Gastrocnemius medialis (tissue), 4 donors: ENCODE measurements at regions not wholly inside any gene's neighbourhood (a gene's known extent, or its start where the extent isn't known, plus 50 kb on each side); places are given as distances from the start of the nearest gene placed in this dataset.

Experiments
- ATAC-seq, 2 donors: fragments of 150-250 bp; one replicate each; pipeline ENCODE4 v1.9.1; 2016
- DNase-seq, 2 donors: peaks; one replicate each; pipeline ENCODE4 v3.0.0-alpha.2; 2019
- H3K27ac ChIP-seq, 4 donors: fragments of 200-600 bp; sonication (generic); 1 replicate in 1 of 4; 2 replicates in 3 of 4; pipeline ENCODE4 v1.5.1; 2016 to 2018; ENCODE audit warnings: mild to moderate bottlenecking in 2 of 4, moderate library complexity in 1 of 4
- H3K27me3 ChIP-seq, 3 donors: fragments of 200-600 bp; sonication (generic) in 2 of 3; 1 replicate in 1 of 3; 2 replicates in 2 of 3; pipeline versions ENCODE4 v1.5.1 to v1.6.0; 2016 to 2019; ENCODE audit warnings: mild to moderate bottlenecking in 1 of 3, moderate library complexity in 1 of 3
- H3K36me3 ChIP-seq, 2 donors: fragments of 200-600 bp; sonication (generic) in 1 of 2; one replicate each; pipeline ENCODE4 v1.5.1; 2017 to 2018
- H3K4me1 ChIP-seq, 2 donors: fragments of 200-600 bp; sonication (generic) in 1 of 2; one replicate each; pipeline ENCODE4 v1.5.1; 2016 to 2017; ENCODE audit warnings: mild to moderate bottlenecking in 2 of 2
- H3K4me3 ChIP-seq, 4 donors: fragments of 200-600 bp; sonication (generic) in 3 of 4; 1 replicate in 1 of 4; 2 replicates in 3 of 4; pipeline ENCODE4 v1.5.1; 2016 to 2019; ENCODE audit warnings: mild to moderate bottlenecking in 2 of 4
- H3K9me3 ChIP-seq, 3 donors: fragments of 200-600 bp; sonication (generic) in 2 of 3; 1 replicate in 1 of 3; 2 replicates in 2 of 3; pipeline ENCODE4 v1.5.1; 2016 to 2019
- CTCF ChIP-seq, 5 experiments: fragments of 450-650 bp in 3 of 5; fragments of 200-600 bp in 2 of 5; sonication (generic) in 2 of 5; IDR thresholded peaks in 4 of 5; conservative IDR thresholded peaks in 1 of 5; 1 replicate in 4 of 5; 2 replicates in 1 of 5; pipeline ENCODE4 v1.5.1; 2016 to 2019; ENCODE audit warnings: antibody characterized with exemption in 5 of 5, mild to moderate bottlenecking in 3 of 5, moderate library complexity in 3 of 5
- POLR2A ChIP-seq, 2 donors: fragments of 450-650 bp; IDR thresholded peaks; one replicate each; pipeline ENCODE4 v1.6.1; 2017; ENCODE audit warnings: antibody characterized with exemption in 2 of 2, mild to moderate bottlenecking in 2 of 2, moderate library complexity in 2 of 2
- in situ Hi-C, 4 donors: fragments of 200-750 bp; cut with MboI; loops; one replicate each; pipeline versions ENCODE4 v1.15.0 to v1.8.0; 2017; ENCODE audit warnings: low sequenced_read_pairs in 4 of 4
- intact Hi-C: fragments of 100-400 bp; cut with DNase I; formaldehyde crosslinking; loops from one replicate; pipeline ENCODE4 v1.15.1; 2023; ENCODE audit warnings: low total_unique reads

- Histone ChIP-seq H3K36me3 (no peaks in the 10 kb centered on the region), H3K4me1 (no peaks in the 10 kb centered on the region), H3K9me3 (no peaks in the 10 kb centered on the region), H3K27me3 (no peaks in the 10 kb centered on the region), H3K27ac (no peak overlapping the region), H3K4me3 (no peak overlapping the region)
- no peak for TF ChIP-seq CTCF (IDR thresholded peaks at IDR 0.05 in 4 of 5, conservative IDR thresholded peaks at IDR 0.05 in 1 of 5)
- TF ChIP-seq POLR2A (IDR thresholded peaks at IDR 0.05), result no peak
- no peak for ATAC-seq
- in situ Hi-C loops (no loop called here), intact Hi-C loops (no loop called here)
- DNase-seq, result no peak
Measured at GRCh38 chr4:176453079-176453478, 133.3 kb downstream of the SPCS3 start.

- no peak for TF ChIP-seq POLR2A (IDR thresholded peaks at IDR 0.05)
- TF ChIP-seq CTCF (IDR thresholded peaks at IDR 0.05 in 4 of 5, conservative IDR thresholded peaks at IDR 0.05 in 1 of 5), result no peak
- Histone ChIP-seq H3K27me3 (no peaks in the 10 kb centered on the region), H3K4me1 (no peaks in the 10 kb centered on the region), H3K36me3 (no peaks in the 10 kb centered on the region), H3K27ac (no peak overlapping the region), H3K4me3 (no peak overlapping the region), H3K9me3 (no peaks in the 10 kb centered on the region)
- ATAC-seq, result no peak
- in situ Hi-C loops (no loop called here), intact Hi-C loops (no loop called here)
- DNase-seq, result no peak
Measured at GRCh38 chr4:176453658-176454057, 133.9 kb downstream of the SPCS3 start.

- Histone ChIP-seq H3K4me1 (no peaks in the 10 kb centered on the region), H3K9me3 (no peaks in the 10 kb centered on the region), H3K4me3 (no peak overlapping the region), H3K36me3 (no peaks in the 10 kb centered on the region), H3K27ac (no peak overlapping the region), H3K27me3 (no peaks in the 10 kb centered on the region)
- intact Hi-C loops (no loop called here), in situ Hi-C loops (no loop called here)
- DNase-seq, result no peak
- no peak for TF ChIP-seq CTCF (IDR thresholded peaks at IDR 0.05 in 4 of 5, conservative IDR thresholded peaks at IDR 0.05 in 1 of 5)
- TF ChIP-seq POLR2A (IDR thresholded peaks at IDR 0.05), result no peak
- ATAC-seq, result no peak
Measured at GRCh38 chr4:176464748-176465147, 145.0 kb downstream of the SPCS3 start.

- TF ChIP-seq CTCF (IDR thresholded peaks at IDR 0.05 in 4 of 5, conservative IDR thresholded peaks at IDR 0.05 in 1 of 5) (no peak), POLR2A (IDR thresholded peaks at IDR 0.05) (no peak)
- Histone ChIP-seq H3K9me3 (no peaks in the 10 kb centered on the region), H3K4me3 (no peak overlapping the region), H3K4me1 (no peaks in the 10 kb centered on the region), H3K27ac (no peak overlapping the region), H3K27me3 (no peaks in the 10 kb centered on the region), H3K36me3 (no peaks in the 10 kb centered on the region)
- intact Hi-C loops, result no loop called here
- DNase-seq (no peak), ATAC-seq (no peak)
- in situ Hi-C loops, result no loop called here
Measured at GRCh38 chr4:176467001-176467400, 147.2 kb downstream of the SPCS3 start.

GRCh38 chr4:176469546-176469945, 149.8 kb downstream of the SPCS3 start:
- no peak for ATAC-seq
- intact Hi-C loops, result no loop called here
- H3K27me3 ChIP-seq, result no peaks in the 10 kb centered on the region
- H3K4me1 ChIP-seq, result no peaks in the 10 kb centered on the region
- no peak overlapping the region for H3K27ac ChIP-seq
- no peaks in the 10 kb centered on the region for H3K36me3 ChIP-seq
- in situ Hi-C loops, result no loop called here
- no peaks in the 10 kb centered on the region for H3K9me3 ChIP-seq
- no peak for TF ChIP-seq POLR2A (IDR thresholded peaks at IDR 0.05)
- no peak for TF ChIP-seq CTCF (IDR thresholded peaks at IDR 0.05 in 4 of 5, conservative IDR thresholded peaks at IDR 0.05 in 1 of 5)
- no peak overlapping the region for H3K4me3 ChIP-seq
- DNase-seq, result no peak
